NCI-H510A treated with DMSO at 0.1 percent for 48 hours (cell line): ENCODE measurements at regions not wholly inside any gene's neighbourhood (a gene's known extent, or its start where the extent isn't known, plus 50 kb on each side); places are given as distances from the start of the nearest gene placed in this dataset.
A peak's percentile ranks its signal among the peaks of the same experiment; 100 is the strongest.

Source experiments
- DNase-seq: peaks from one replicate; lab custom pipeline; 2025; lab: John Stamatoyannopoulos, UW

GRCh38 chr12:115700896-115701465, 576.5 kb downstream of the MED13L start:
- DNase-seq, result no peak

GRCh38 chr12:115700081-115700480, 577.4 kb downstream of the MED13L start:
- no peak for DNase-seq

DNA sequence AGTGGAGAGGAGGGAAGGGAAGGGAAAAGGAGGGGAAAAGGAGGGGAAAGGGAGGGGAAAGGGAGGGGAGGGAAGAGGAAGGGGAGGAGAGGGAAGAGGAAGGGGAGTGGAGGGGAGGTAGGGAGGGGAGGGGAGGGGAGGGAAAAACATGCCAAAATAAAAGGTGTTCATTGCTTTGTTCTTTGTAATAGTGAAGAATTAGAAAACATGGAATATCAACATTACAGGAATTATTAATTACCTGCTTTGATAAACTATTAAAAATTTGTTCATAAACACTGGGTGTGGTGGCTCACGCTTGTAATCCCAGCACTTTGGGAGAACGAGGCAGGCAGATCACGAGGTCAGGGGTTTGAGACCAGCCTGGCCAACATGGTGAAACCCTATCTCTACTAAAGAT, 579.2 kb downstream of the MED13L start:
- no peak for DNase-seq

DNA sequence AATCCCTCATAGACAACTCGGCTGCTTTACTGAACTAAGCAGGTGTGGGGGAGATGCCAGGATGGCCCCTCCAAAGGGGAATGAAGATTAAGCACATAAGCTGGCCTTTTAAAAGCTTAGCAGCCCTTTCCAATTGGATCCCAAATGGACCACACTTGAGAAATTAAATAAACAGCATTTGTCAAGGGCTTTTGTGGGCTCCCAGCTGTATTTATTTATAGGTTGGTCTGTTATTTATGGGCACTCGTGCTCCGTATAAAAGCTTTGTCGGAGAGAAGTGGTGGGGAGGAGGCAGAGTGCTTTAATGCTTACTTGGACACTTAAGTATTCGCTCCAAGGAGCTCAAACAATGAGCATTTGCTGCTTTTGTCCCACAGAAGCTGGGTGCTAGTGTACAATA, 580.2 kb downstream of the MED13L start:
- DNase-seq, result peak; percentile 96

DNA sequence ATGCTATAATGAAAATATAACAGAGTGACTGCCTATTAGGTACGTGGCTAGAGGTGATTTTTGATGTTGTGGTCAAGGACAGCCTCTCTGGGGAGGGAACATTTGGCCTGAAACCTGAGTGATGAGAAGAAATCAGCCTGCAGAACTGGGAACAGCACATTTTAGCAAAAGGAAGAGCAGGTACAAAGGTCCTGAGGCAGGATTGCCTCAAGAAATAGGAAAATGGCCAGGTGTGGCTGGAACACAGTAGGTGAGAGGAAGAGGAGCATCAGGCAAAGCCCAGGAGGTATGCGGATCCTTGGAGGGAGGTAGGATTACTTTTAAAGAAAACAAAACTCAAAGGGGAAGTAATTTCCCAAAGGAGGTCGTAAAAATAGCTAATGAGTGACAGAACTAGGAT, 582.9 kb downstream of the MED13L start:
- no peak for DNase-seq

DNA sequence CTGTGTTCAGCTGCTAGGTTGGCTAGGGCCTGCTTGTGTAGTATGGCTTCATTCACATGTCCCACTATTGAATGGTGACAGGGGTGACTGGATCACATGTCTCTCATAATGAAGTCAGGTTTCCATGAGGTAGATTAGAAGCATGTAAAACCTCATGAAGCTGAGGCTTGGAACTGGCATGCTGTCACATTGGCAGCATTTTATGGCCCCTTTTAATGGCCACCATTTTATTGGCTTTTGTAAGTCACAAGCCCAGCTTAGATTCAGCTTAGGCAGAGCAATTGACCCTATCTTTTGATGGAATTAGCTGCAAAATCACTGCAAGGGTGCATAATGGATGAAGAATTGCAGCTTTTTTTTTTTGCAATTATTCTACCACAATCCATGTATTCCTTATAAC, 583.5 kb downstream of the MED13L start:
- DNase-seq, result no peak

- peak; percentile 57 for DNase-seq
Measured at GRCh38 chr12:115691123-115691522, 586.4 kb downstream of the MED13L start.

GRCh38 chr12:115687094-115687493, 590.4 kb downstream of the MED13L start:
- DNase-seq, result no peak

DNA sequence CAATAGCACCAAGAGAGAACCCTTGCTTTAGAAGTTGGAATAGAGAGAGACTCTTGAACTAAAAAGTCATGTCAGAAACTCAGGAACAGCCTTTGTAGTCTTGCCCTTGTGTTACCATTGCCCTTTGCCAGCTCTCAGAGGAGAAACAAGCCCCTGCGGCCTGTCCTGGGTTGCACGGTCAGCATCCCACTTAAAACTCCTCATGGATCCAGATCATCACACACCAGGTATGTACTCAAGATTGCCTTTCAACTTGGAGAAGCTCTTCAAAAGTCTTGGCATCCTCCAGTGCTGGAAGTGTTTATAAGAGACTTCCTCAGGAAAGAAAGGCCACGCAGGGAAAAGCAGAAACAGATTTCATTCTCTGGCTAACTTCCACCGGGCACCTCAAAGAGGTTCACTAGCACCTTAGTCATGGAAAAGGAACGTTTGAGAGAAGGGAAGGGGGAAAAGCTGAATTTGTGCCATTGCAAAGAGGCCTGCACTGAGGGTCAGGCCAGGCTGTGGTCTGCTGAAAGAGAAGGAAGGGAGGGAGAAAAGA, 594.2 kb downstream of the MED13L start:
- DNase-seq, result no peak

GRCh38 chr12:115680967-115681366, 596.5 kb downstream of the MED13L start:
- no peak for DNase-seq

GRCh38 chr12:115672506-115673080, 604.9 kb downstream of the MED13L start:
- DNase-seq, result no peak

DNA sequence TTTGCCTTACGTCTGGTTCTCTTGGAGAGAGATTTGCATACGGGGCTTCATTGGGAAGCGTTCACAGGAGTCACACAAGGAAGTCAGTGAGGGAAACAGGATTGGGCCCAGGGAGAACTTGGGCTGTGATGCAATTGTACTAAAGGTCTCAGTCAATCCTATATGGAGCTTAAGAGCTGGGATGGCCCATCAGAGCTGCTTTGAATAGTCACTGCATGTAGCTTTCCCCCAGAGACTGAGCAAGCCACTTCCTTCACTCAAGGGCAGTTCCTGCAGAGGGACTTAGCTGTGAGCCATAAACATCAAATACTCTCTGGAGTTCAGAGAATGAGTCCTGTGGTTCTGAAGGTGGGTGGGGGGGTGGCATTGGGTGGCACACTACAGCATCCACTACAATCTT, 605.4 kb downstream of the MED13L start:
- no peak for DNase-seq

- no peak for DNase-seq
Measured at GRCh38 chr12:115670869-115671268, 606.6 kb downstream of the MED13L start.

DNA sequence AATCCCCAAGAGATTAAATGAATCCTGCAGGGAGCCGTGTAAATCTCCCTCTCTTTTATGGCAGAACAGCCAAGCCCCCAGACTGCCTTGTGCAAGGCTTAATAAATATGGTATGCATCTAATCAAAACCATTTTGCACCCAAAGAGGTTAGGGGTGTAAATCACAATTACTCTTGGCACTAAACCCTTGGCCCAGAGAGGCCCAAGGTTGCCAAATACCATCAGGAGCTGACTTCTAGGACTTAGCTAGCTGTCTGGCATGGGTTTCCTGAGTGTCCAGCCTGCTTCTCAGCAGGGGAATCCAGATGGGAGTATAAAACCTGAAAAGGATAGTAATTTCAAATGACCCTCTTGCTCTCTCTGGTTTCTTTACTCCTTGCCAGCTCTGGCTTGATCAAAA, 610.4 kb downstream of the MED13L start:
- DNase-seq, result no peak

- DNase-seq, result peak; percentile 9
Measured at GRCh38 chr12:115666168-115666567, 611.3 kb downstream of the MED13L start.

DNA sequence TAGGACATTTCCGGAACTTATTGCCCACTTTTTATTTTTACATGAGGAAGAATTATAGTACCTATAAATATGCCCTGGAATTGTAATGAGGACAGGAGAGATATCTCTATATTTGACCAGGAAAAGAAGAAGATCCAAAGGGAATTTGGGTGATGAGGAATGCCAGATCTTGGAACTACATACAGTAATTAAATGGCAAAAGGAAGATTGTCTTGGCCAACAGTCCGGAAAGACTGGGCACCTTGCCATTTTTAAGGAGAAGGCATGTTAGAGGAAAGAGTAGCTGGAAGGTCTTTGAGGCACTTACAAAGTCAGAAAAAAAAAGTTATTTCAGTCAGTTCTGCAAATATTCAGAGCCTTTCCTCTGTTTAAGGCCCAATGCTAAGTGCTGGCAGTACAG, 616.4 kb downstream of the MED13L start:
- DNase-seq, result no peak

GRCh38 chr12:115660211-115660805, 617.2 kb downstream of the MED13L start:
- no peak for DNase-seq

DNA sequence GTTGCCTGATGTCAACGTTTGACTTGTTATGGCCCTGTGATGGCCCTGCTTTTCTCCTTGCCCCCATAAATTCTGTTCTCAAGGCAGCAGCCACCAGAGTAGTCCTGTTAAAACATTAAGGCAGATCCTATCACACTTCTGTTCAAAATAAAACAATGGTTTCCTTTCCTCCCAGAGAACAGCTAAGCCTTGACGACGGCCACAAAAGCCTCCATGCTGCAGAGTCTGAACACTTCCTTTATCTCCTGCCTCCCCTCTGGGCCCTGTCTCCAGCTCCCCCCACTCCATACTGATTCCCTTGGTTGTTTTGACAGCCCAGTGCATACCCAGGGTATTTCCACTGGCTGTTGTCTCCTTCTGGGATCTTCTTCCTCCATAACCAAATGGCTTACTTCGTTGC, 618.1 kb downstream of the MED13L start:
- no peak for DNase-seq

DNA sequence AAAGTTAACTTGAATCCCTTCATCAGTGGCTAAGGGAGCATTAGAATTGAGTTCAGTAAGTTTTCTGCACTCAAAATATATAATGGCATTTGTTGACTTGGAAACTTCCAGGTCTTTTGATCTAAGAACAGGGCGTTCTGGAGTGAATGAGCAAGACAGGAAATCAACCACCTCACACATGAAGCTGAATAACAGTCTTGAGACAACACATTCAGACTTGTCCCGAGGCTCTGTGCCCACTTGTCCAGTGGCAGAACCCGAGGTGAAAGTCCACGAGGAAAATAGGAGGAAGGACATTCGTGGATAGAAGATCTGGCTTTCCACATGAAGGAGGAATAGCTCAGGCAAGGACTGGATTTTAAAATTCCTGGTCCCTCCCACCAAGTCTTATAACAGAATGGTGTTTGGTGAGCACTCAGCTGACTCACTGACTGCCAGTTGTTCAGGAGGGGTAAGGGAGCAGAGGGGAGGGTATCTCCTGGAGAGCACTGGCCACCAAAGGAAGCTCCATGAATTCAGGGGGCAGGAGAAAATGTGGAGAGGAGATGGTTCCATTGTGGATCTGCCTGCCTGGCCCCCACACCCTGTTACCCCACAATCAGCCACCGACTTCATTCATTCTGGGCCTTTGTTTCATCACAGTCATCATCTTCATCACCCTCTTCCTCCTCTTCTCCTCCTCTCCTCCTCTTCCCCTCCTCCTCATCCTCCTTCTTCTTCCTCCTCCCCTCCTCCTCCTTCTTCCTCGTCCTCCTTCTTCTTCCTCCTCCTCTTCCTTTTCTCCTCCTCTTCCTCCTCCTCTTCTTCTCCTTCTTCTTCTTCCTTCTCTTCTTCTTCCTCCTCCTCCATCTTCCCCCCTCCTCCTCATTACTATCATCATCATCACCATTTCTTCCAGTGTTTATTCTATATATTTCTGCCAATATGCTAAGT, 620.1 kb downstream of the MED13L start:
- no peak for DNase-seq

DNA sequence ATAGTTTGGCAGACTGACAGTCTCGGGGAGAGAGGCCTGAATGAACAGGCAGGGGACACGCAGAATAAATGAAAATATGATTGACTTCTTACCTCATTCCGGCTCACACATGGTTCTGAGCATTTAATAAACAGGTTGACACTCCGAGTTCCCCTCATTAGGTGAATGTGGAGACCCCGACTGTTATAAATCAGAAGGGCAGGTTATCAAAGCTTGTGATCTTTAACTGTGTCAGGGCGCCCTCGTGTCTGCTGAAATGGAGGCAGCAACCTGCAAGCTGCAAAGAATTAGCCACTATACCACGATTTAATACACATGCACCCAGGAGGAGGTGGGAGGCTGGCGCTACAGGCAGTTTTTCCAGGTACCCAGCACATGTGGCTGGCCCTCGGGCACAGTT, 627.5 kb downstream of the MED13L start:
- no peak for DNase-seq

- no peak for DNase-seq
Measured at GRCh38 chr12:115648463-115648862, 629.0 kb downstream of the MED13L start.

DNA sequence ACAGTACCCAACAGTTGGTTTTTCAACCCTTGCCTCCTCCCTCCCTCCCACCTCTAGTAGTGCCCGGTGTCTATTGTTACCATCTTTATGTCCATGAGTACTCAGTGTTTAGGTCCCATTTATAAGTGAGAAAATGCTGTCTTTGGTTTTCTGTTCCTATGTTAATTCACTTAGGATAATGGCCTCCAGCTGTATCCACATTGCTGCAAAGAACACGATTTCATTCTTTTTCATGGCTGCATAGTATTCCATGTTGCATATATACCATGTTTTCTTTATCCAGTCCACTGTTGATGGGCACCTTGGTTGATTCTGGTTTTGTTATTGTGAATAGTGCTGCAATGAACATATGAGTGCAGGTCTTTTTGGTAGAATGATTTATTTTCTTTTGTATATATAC, 631.3 kb downstream of the MED13L start:
- DNase-seq, result no peak

DNA sequence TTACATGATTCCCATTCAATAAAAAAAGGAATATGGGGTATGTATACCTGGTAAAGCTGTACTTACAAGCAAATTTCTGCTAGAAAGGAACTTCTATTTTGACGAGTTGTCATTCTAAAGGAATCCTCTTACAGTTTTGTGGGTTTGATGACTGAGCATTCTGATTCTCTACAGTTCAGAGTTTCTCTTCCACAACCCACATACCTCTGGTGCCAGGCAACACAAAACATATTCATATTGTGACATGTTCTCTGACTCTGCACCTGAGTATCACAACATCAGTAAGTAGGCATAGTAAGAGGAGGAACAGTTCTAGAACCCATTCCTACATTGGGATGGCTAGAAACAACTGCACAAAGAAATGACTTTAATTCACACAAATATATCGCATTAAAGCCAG, 636.6 kb downstream of the MED13L start:
- no peak for DNase-seq
